ENCODE measurements at regions not wholly inside any gene's neighbourhood (a gene's known extent, or its start where the extent isn't known, plus 50 kb on each side); places are given as distances from the start of the nearest gene placed in this dataset.

GRCh38 chr21:32916522-32917099 is 109.1 kb upstream of the OLIG2 start:
- H3K27me3 ChIP-seq (replicated peaks in 1 of 4; ENCODE audit: control insufficient read depth in 3 of 4, extremely low read depth in 1 of 4, insufficient read depth in 3 of 4, low read length in 3 of 4), result no peaks in the 10 kb centered on the region
- FAIRE-seq, result peak; percentile 42
- H2AK5ac ChIP-seq (ENCODE audit: low read depth, low read length), result no peak overlapping the region
- no peak overlapping the region for H2BK15ac ChIP-seq (ENCODE audit: low read length)
- H4K8ac ChIP-seq (ENCODE audit: extremely low read depth, insufficient read depth, low read length), result no peak overlapping the region
- no peak overlapping the region for H3K23ac ChIP-seq (ENCODE audit: insufficient read length)
- no peak overlapping the region for H2BK12ac ChIP-seq (ENCODE audit: low read depth, low read length)
- no peak for DNase-seq (ENCODE audit: low read depth in 1 of 2, low spot score in 2 of 2)
- no peak overlapping the region for H3K4me2 ChIP-seq (ENCODE audit: insufficient read depth in 1 of 2, low read depth in 2 of 2, low read length in 2 of 2)
- no peak overlapping the region for H2AFZ ChIP-seq (ENCODE audit: low read length)
- H4K5ac ChIP-seq (ENCODE audit: insufficient read length, low read depth, low read length), result no peak overlapping the region
- no peak overlapping the region for H3K27ac ChIP-seq (ENCODE audit: low read depth, low read length)
- POLR2A ChIA-PET (ENCODE audit: partially characterized antibody), result no interaction called here
- H3K14ac ChIP-seq (ENCODE audit: insufficient read length), result no peak overlapping the region
- H2BK120ac ChIP-seq (replicated peaks; ENCODE audit: low read depth, low read length), result no peak overlapping the region
- H3K23me2 ChIP-seq (ENCODE audit: low read depth, low read length), result no peaks in the 10 kb centered on the region
- no peak overlapping the region for H3K4me3 ChIP-seq (ENCODE audit: extremely low read depth in 1 of 4, insufficient read depth in 2 of 4, low read depth in 3 of 4, low read length in 4 of 4)
- no peak overlapping the region for H3K9ac ChIP-seq (replicated peaks in 1 of 4; ENCODE audit: extremely low read depth in 1 of 4, low read depth in 3 of 4, low read length in 3 of 4)
- H3K79me2 ChIP-seq (ENCODE audit: control insufficient read depth in 1 of 2, insufficient read depth in 2 of 2, low read length in 2 of 2), result no peaks in the 10 kb centered on the region
- peaks cover 8 to 10% of the 10 kb centered on the region in 2 experiments; a peak in 3 of 4 replicates for H3K9me3 ChIP-seq (ENCODE audit: insufficient read depth in 2 of 2, low read depth in 1 of 2, low read length in 1 of 2)
- CTCF ChIA-PET (ENCODE audit: partially characterized antibody), result interaction anchor here (0.6 to 6.0 kb wide), 11 partner anchors 10 to 265 kb away, joined by 3 to 41 read pairs (median 3); no protein-coding TSS in a partner anchor
- H2BK5ac ChIP-seq (ENCODE audit: low read depth, low read length), result no peak overlapping the region
- H4K91ac ChIP-seq (replicated peaks; ENCODE audit: insufficient read length, low read length), result no peak overlapping the region
- no peaks in the 10 kb centered on the region for H4K20me1 ChIP-seq (replicated peaks in 1 of 2; ENCODE audit: control insufficient read depth in 1 of 2, insufficient read depth in 2 of 2, low read length in 2 of 2)
- peaks cover 0 to 10% (median 4%) of the 10 kb centered on the region in 4 experiments; a peak in 2 of 7 replicates for H3K4me1 ChIP-seq (replicated peaks in 1 of 4; ENCODE audit: control insufficient read depth in 3 of 4, insufficient read depth in 4 of 4, low read length in 3 of 4)
- H2BK20ac ChIP-seq (ENCODE audit: low read length), result no peak overlapping the region
- H3K56ac ChIP-seq (replicated peaks; ENCODE audit: insufficient read length, low read depth, low read length), result no peak overlapping the region
- H3K18ac ChIP-seq (ENCODE audit: extremely low read depth, low read length), result no peak overlapping the region
- no peak overlapping the region for H3K4ac ChIP-seq (replicated peaks; ENCODE audit: insufficient read length, low read depth, low read length)
- 85% methylated on average over 2 of the region's 2 CpGs; no CpG with 5 or more reads in 1 of the 2 experiments for WGBS, 2 experiments (ENCODE audit: extremely low coverage in 1 of 2, insufficient coverage in 1 of 2, insufficient read length in 1 of 2, insufficient replicate concordance in 2 of 2, low coverage in 1 of 2, low lambda C conversion rate in 2 of 2, missing lambda C conversion rate in 1 of 2)
- H3K36me3 ChIP-seq (ENCODE audit: control insufficient read depth in 2 of 4, insufficient read depth in 4 of 4, low read length in 3 of 4), result no peaks in the 10 kb centered on the region
- H3K79me1 ChIP-seq (ENCODE audit: low read depth, low read length), result no peaks in the 10 kb centered on the region
- TF ChIP-seq RBBP5 (IDR thresholded peaks at IDR 0.05; ENCODE audit: borderline replicate concordance, low read depth, low read length) (no peak), BRCA1 (IDR thresholded peaks at IDR 0.05; ENCODE audit: low read depth, low read length) (no peak), GTF2F1 (IDR thresholded peaks at IDR 0.05; ENCODE audit: borderline replicate concordance, low read depth, low read length) (no peak), FOSL1 (IDR thresholded peaks at IDR 0.05; ENCODE audit: insufficient read depth, low read depth, low read length) (no peak), CTCF (IDR thresholded peaks at IDR 0.05; ENCODE audit: control extremely low read depth in 1 of 3, insufficient read depth in 1 of 3, low read depth in 1 of 3, low read length in 3 of 3) (peak; percentile 15 to 47 (median 44); a peak in 2 of 4 replicates), KDM4A (IDR thresholded peaks at IDR 0.05; ENCODE audit: low read depth, low read length, severe bottlenecking) (no peak), CEBPB (IDR thresholded peaks at IDR 0.05; ENCODE audit: low read depth, low read length) (no peak)
- TF ChIP-seq, protein P1, sequence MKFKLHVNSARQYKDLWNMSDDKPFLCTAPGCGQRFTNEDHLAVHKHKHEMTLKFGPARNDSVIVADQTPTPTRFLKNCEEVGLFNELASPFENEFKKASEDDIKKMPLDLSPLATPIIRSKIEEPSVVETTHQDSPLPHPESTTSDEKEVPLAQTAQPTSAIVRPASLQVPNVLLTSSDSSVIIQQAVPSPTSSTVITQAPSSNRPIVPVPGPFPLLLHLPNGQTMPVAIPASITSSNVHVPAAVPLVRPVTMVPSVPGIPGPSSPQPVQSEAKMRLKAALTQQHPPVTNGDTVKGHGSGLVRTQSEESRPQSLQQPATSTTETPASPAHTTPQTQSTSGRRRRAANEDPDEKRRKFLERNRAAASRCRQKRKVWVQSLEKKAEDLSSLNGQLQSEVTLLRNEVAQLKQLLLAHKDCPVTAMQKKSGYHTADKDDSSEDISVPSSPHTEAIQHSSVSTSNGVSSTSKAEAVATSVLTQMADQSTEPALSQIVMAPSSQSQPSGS (IDR thresholded peaks at IDR 0.05; ENCODE audit: low read length), result no peak
